ENCODE measurements at regions not wholly inside any gene's neighbourhood (a gene's known extent, or its start where the extent isn't known, plus 50 kb on each side); places are given as distances from the start of the nearest gene placed in this dataset.
A peak's percentile ranks its signal among the peaks of the same experiment; 100 is the strongest.

- TF ChIP-seq, protein P1, sequence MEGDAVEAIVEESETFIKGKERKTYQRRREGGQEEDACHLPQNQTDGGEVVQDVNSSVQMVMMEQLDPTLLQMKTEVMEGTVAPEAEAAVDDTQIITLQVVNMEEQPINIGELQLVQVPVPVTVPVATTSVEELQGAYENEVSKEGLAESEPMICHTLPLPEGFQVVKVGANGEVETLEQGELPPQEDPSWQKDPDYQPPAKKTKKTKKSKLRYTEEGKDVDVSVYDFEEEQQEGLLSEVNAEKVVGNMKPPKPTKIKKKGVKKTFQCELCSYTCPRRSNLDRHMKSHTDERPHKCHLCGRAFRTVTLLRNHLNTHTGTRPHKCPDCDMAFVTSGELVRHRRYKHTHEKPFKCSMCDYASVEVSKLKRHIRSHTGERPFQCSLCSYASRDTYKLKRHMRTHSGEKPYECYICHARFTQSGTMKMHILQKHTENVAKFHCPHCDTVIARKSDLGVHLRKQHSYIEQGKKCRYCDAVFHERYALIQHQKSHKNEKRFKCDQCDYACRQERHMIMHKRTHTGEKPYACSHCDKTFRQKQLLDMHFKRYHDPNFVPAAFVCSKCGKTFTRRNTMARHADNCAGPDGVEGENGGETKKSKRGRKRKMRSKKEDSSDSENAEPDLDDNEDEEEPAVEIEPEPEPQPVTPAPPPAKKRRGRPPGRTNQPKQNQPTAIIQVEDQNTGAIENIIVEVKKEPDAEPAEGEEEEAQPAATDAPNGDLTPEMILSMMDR (IDR thresholded peaks at IDR 0.05; ENCODE audit: borderline replicate concordance, extremely low read depth, insufficient read depth) = no peak
- no peak overlapping the region for H3K27ac ChIP-seq (ENCODE audit: low read depth in 2 of 2, low read length in 2 of 2)
- intact Hi-C loops (cut with DNase I) = no loop called here
- no peak overlapping the region for H3K4me3 ChIP-seq (ENCODE audit: low read length in 3 of 3)
- FAIRE-seq = no peak
- no peaks in the 10 kb centered on the region for H3K27me3 ChIP-seq (ENCODE audit: control insufficient read depth, insufficient read depth, low read length)
- no peak overlapping the region for H3K9ac ChIP-seq (ENCODE audit: low read length in 3 of 3)
- no peaks in the 10 kb centered on the region for H3K4me1 ChIP-seq (ENCODE audit: control insufficient read depth in 2 of 3, insufficient read depth in 2 of 3, low read depth in 1 of 3, low read length in 3 of 3)
- no peaks in the 10 kb centered on the region for H3K9me3 ChIP-seq (ENCODE audit: control insufficient read depth in 2 of 3, insufficient read depth in 1 of 3, low read length in 3 of 3)
- DNase-seq = peak in 2 of 5 donors; percentile 62 to 79
- no peaks in the 10 kb centered on the region for H3K36me3 ChIP-seq (ENCODE audit: control insufficient read depth in 2 of 3, insufficient read depth in 3 of 3, low read length in 3 of 3)
Measured at GRCh38 chr4:97013711-97014110, 1129.6 kb downstream of the STPG2 start.

DNA sequence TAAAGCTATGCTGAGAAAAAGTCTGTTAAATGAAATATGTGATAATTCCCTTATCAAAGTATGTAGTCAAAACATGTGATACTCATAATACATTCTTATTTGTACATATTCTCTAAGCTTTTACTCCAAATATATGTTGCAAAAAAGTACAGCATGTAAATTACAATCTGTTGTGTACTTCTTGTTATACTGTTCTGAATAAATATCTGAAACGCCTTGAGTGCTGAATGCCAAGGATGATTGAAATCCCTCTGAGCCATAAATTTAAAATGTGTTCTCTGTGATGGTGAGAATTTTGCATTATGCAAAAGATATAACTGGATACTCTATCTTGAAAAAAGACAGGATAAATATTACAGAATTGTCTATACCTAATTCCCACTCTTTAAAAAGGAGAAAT lies 1128.0 kb downstream of the STPG2 start:
- Histone ChIP-seq H3K9ac (ENCODE audit: low read length in 3 of 3) (no peak overlapping the region), H3K27me3 (ENCODE audit: control insufficient read depth, insufficient read depth, low read length) (no peaks in the 10 kb centered on the region), H3K36me3 (ENCODE audit: control insufficient read depth in 2 of 3, insufficient read depth in 3 of 3, low read length in 3 of 3) (no peaks in the 10 kb centered on the region), H3K9me3 (ENCODE audit: control insufficient read depth in 2 of 3, insufficient read depth in 1 of 3, low read length in 3 of 3) (no peaks in the 10 kb centered on the region), H3K4me3 (ENCODE audit: low read length in 3 of 3) (no peak overlapping the region), H3K27ac (ENCODE audit: low read depth in 2 of 2, low read length in 2 of 2) (no peak overlapping the region), H3K4me1 (ENCODE audit: control insufficient read depth in 2 of 3, insufficient read depth in 2 of 3, low read depth in 1 of 3, low read length in 3 of 3) (no peaks in the 10 kb centered on the region)
- intact Hi-C loops (cut with DNase I) = no loop called here
- DNase-seq = no peak
- FAIRE-seq = no peak
- TF ChIP-seq, protein P1 (IDR thresholded peaks at IDR 0.05; ENCODE audit: borderline replicate concordance, extremely low read depth, insufficient read depth) = no peak

GRCh38 chr4:97016186-97016907 lies 1126.9 kb downstream of the STPG2 start:
- no peaks in the 10 kb centered on the region for H3K36me3 ChIP-seq (ENCODE audit: control insufficient read depth in 2 of 3, insufficient read depth in 3 of 3, low read length in 3 of 3)
- no peaks in the 10 kb centered on the region for H3K27me3 ChIP-seq (ENCODE audit: control insufficient read depth, insufficient read depth, low read length)
- peak overlapping the region in 1 of 3 donors; percentile 15 for H3K4me3 ChIP-seq (ENCODE audit: low read length in 3 of 3)
- DNase-seq (peak in 2 of 5 donors; percentile 45 to 54), FAIRE-seq (peak; percentile 87)
- TF ChIP-seq, protein P1 (IDR thresholded peaks at IDR 0.05; ENCODE audit: borderline replicate concordance, extremely low read depth, insufficient read depth) = no peak
- H3K9ac ChIP-seq (ENCODE audit: low read length in 3 of 3) = no peak overlapping the region
- H3K27ac ChIP-seq (ENCODE audit: low read depth in 2 of 2, low read length in 2 of 2) = no peak overlapping the region
- intact Hi-C loops (cut with DNase I) = no loop called here
- H3K9me3 ChIP-seq (ENCODE audit: control insufficient read depth in 2 of 3, insufficient read depth in 1 of 3, low read length in 3 of 3) = no peaks in the 10 kb centered on the region
- H3K4me1 ChIP-seq (ENCODE audit: control insufficient read depth in 2 of 3, insufficient read depth in 2 of 3, low read depth in 1 of 3, low read length in 3 of 3) = no peaks in the 10 kb centered on the region

Data from kidney (tissue), 13 donors.